Tibial nerve (tissue), 4 donors: ENCODE measurements at regions not wholly inside any gene's neighbourhood (a gene's known extent, or its start where the extent isn't known, plus 50 kb on each side); places are given as distances from the start of the nearest gene placed in this dataset.
"Not testable (repeated sequence)": the region's sequence is repeated elsewhere in the genome, so short reads cannot be mapped to it uniquely, and the experiment has no call there.

Source experiments
- DNase-seq, 2 donors: peaks; one replicate each; pipeline ENCODE4 v3.0.0-alpha.2; 2019; ENCODE audit warnings: low spot score in 2 of 2
- H3K27ac ChIP-seq, 4 donors: fragments of 200-600 bp; sonication (generic) in 3 of 4; one replicate each; pipeline ENCODE4 v1.5.1; 2017 to 2019; ENCODE audit warnings: mild to moderate bottlenecking in 1 of 4
- H3K27me3 ChIP-seq, 2 donors: fragments of 200-600 bp; sonication (generic) in 1 of 2; one replicate each; pipeline versions ENCODE4 v1.5.1 to v1.6.0; 2017 to 2019
- H3K36me3 ChIP-seq, 3 donors: fragments of 200-600 bp; sonication (generic); one replicate each; pipeline ENCODE4 v1.5.1; 2018 to 2019
- H3K4me1 ChIP-seq, 4 donors: fragments of 200-600 bp; sonication (generic) in 3 of 4; one replicate each; pipeline ENCODE4 v1.5.1; 2017 to 2019
- H3K4me3 ChIP-seq, 4 donors: fragments of 200-600 bp; sonication (generic) in 3 of 4; one replicate each; pipeline ENCODE4 v1.5.1; 2017 to 2019; ENCODE audit warnings: mild to moderate bottlenecking in 1 of 4, moderate library complexity in 1 of 4
- H3K9me3 ChIP-seq, 4 donors: fragments of 200-600 bp; sonication (generic) in 3 of 4; one replicate each; pipeline ENCODE4 v1.5.1; 2017 to 2019
- EP300 ChIP-seq, 2 donors: sonication (generic); formaldehyde crosslinking; IDR thresholded peaks; one replicate each; pipeline ENCODE4 v1.6.1; 2017; ENCODE audit warnings: antibody characterized with exemption in 2 of 2, mild to moderate bottlenecking in 1 of 2
- POLR2A ChIP-seq, 2 donors: fragments of 450-650 bp; IDR thresholded peaks; one replicate each; pipeline ENCODE4 v1.6.1; 2017; ENCODE audit warnings: antibody characterized with exemption in 2 of 2, mild to moderate bottlenecking in 2 of 2, moderate library complexity in 2 of 2
- WGBS, 2 donors: methylation state at CpG; one replicate each; pipeline ENCODE4 v1.1.5; 2018; 5-methylcytosine and 5-hydroxymethylcytosine counted together
- TF ChIP-seq, protein P1 (sequence below), 5 experiments: fragments of 200-600 bp in 3 of 5; fragments of 450-650 bp in 2 of 5; sonication (generic) in 3 of 5; IDR thresholded peaks; one replicate each; pipeline ENCODE4 v1.5.1; 2016 to 2019; ENCODE audit warnings: antibody characterized with exemption in 5 of 5, mild to moderate bottlenecking in 3 of 5, moderate library complexity in 2 of 5

GRCh38 chr15:63446255-63446654 lies 58.1 kb upstream of the USP3 start:
- no peaks in the 10 kb centered on the region for H3K9me3 ChIP-seq
- 72 to 90% methylated on average over 6 to 7 of the region's 7 CpGs for WGBS, 2 donors
- no peak for TF ChIP-seq POLR2A (IDR thresholded peaks at IDR 0.05)
- TF ChIP-seq EP300 (IDR thresholded peaks at IDR 0.05): no peak
- TF ChIP-seq, protein P1, sequence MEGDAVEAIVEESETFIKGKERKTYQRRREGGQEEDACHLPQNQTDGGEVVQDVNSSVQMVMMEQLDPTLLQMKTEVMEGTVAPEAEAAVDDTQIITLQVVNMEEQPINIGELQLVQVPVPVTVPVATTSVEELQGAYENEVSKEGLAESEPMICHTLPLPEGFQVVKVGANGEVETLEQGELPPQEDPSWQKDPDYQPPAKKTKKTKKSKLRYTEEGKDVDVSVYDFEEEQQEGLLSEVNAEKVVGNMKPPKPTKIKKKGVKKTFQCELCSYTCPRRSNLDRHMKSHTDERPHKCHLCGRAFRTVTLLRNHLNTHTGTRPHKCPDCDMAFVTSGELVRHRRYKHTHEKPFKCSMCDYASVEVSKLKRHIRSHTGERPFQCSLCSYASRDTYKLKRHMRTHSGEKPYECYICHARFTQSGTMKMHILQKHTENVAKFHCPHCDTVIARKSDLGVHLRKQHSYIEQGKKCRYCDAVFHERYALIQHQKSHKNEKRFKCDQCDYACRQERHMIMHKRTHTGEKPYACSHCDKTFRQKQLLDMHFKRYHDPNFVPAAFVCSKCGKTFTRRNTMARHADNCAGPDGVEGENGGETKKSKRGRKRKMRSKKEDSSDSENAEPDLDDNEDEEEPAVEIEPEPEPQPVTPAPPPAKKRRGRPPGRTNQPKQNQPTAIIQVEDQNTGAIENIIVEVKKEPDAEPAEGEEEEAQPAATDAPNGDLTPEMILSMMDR (IDR thresholded peaks at IDR 0.05): no peak
- peaks cover 0 to 14% (median 3%) of the 10 kb centered on the region in 4 donors for H3K4me1 ChIP-seq
- no peak overlapping the region for H3K4me3 ChIP-seq
- no peaks in the 10 kb centered on the region for H3K36me3 ChIP-seq
- DNase-seq: no peak
- H3K27ac ChIP-seq: no peak overlapping the region
- H3K27me3 ChIP-seq: no peaks in the 10 kb centered on the region

DNA sequence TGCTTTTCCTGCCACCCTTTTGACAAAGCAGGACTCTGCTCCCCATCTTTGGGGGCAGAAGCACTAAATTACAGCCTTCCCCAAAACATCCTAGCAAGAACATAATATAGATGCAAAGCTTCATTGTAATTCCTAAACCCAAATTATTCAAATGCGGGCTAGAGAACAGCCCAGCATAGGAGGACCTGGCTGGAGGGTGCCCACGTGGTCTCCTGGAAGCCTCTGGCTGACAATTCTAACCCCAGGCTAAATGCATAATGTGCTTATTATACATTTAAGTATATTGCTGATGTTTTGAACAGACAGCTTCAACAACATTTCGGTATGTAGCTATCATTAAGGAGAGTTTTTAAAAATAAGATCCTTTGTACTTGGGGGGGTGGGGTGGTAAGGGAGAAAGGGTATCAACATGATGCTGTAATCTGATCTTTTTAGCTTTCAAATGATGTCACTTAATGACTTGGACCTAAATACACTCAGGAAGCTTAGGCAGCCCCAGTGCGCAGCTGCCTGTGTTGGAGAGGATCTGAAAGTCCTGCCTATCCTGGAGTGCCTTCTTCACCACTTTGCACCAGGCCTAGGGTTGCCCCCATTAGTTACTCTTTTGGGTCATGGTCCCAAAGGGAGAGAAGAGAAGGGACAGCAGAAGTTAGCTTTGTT lies 57.2 kb upstream of the USP3 start:
- H3K27ac ChIP-seq: no peak overlapping the region
- DNase-seq: no peak
- peaks cover 0 to 14% (median 3%) of the 10 kb centered on the region in 4 donors for H3K4me1 ChIP-seq
- no peaks in the 10 kb centered on the region for H3K9me3 ChIP-seq
- H3K4me3 ChIP-seq: no peak overlapping the region
- H3K36me3 ChIP-seq: no peaks in the 10 kb centered on the region
- H3K27me3 ChIP-seq: no peaks in the 10 kb centered on the region
- WGBS, 2 donors: 57 to 67% methylated on average over 4 of the region's 4 CpGs
- no peak for TF ChIP-seq EP300 (IDR thresholded peaks at IDR 0.05)
- no peak for TF ChIP-seq POLR2A (IDR thresholded peaks at IDR 0.05)
- TF ChIP-seq, protein P1 (IDR thresholded peaks at IDR 0.05): no peak

DNA sequence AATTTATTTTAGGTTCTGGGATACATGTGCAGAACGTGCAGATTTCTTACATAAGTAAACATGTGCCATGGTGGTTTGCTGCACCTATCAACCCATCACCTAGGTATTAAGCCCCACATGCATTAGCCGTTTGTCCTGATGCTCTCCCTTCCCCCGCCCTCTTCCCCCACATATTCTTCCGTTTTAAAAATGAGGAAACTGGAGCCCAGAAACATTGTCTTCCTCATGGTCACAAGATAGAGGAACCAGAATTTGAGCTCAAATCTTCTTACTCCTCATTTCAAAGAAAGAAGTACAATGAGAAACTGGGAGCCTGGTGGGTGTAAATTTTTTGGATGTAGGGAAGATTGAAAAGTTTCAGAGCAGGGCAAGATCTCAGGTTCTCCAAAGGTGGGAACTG lies 56.1 kb upstream of the USP3 start:
- TF ChIP-seq, protein P1 (IDR thresholded peaks at IDR 0.05): no peak
- TF ChIP-seq EP300 (IDR thresholded peaks at IDR 0.05) (peak in 1 of 2 donors; percentile 18), POLR2A (IDR thresholded peaks at IDR 0.05) (no peak)
- peak overlapping the region in 3 of 4 donors; percentile 26 to 70 (median 38) for H3K27ac ChIP-seq

GRCh38 chr15:63448872-63449555 lies 55.4 kb upstream of the USP3 start:
- H3K4me3 ChIP-seq, H3K27me3 ChIP-seq, DNase-seq, H3K36me3 ChIP-seq, H3K9me3 ChIP-seq: not testable (repeated sequence)
- H3K27ac ChIP-seq: peak overlapping the region in 3 of 4 donors; percentile 26 to 70 (median 38)
- H3K4me1 ChIP-seq: peaks cover 0 to 14% (median 3%) of the 10 kb centered on the region in 4 donors
- 89 to 91% methylated on average over 11 of the region's 11 CpGs for WGBS, 2 donors

More for the DNA sequence above, 56.1 kb upstream of the USP3 start:
- no peaks in the 10 kb centered on the region for H3K36me3 ChIP-seq
- no peaks in the 10 kb centered on the region for H3K27me3 ChIP-seq
- no peak overlapping the region for H3K4me3 ChIP-seq
- H3K9me3 ChIP-seq: no peaks in the 10 kb centered on the region
- WGBS, 2 donors: 72 to 75% methylated on average over 4 of the region's 4 CpGs
- H3K4me1 ChIP-seq: peaks cover 0 to 14% (median 3%) of the 10 kb centered on the region in 4 donors
- peak in 1 of 2 donors; percentile 24 for DNase-seq

GRCh38 chr15:63449731-63450130 lies 54.7 kb upstream of the USP3 start:
- Histone ChIP-seq H3K4me3 (no peak overlapping the region), H3K27ac (no peak overlapping the region), H3K4me1 (peaks cover 0 to 14% (median 3%) of the 10 kb centered on the region in 4 donors), H3K9me3 (no peaks in the 10 kb centered on the region), H3K36me3 (no peaks in the 10 kb centered on the region), H3K27me3 (no peaks in the 10 kb centered on the region)
- 54 to 56% methylated on average over 3 of the region's 3 CpGs for WGBS, 2 donors
- no peak for DNase-seq
- TF ChIP-seq EP300 (IDR thresholded peaks at IDR 0.05) (no peak), POLR2A (IDR thresholded peaks at IDR 0.05) (no peak)
- TF ChIP-seq, protein P1 (IDR thresholded peaks at IDR 0.05): no peak
